ENCODE measurements at regions not wholly inside any gene's neighbourhood (a gene's known extent, or its start where the extent isn't known, plus 50 kb on each side); places are given as distances from the start of the nearest gene placed in this dataset.

DNA sequence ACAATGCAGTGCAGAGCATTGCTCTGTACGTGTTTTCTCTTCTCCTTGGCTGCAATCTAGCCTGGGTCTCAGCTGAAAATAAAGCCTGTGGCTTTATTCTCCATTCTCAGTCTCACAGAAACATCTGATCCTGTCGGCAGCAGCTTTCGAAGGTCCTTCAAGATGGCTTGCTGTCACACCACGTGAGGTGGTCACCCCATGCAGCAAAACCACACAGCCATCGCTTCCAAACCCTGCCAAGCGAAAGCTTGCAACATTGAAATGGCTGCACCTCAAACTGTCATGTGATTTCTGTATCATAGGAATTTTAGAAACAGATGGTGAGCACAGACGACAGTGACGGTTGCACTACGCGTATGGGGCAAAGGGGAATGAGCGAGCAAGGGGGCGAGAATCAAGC lies 98.5 kb upstream of the SMARCA2 start:
- Histone ChIP-seq H3K36me3 (ENCODE audit: insufficient read depth, low read length) (no peaks in the 10 kb centered on the region), H3K9ac (ENCODE audit: insufficient read length) (no peak overlapping the region)
- DNase-seq (ENCODE audit: low read depth, low spot score), result no peak

DNA sequence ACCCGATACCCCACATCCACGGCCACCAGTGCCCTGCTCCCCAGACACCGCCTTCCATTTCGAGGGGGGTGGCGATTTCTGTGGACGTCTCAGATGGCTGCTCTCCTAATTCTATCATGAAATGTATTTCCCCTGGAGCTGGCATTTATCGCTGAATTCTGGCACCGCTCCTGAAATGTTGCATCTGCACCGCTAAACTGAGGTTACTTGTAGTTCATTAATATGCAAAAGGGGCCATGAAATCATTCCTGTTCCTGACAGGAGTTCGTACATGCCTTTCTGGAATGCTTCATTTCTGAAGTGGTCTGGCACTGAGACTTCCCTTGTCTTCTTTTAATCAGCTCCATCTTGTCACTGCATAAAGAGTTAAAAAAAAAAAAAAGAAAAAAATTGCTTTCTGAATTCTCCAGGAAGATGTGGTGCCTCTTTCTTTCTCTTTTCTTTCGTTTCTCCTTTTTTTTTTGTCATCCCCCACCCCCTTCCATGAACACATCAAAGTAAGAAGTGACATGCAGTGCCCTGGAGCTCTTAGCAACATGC lies 97.7 kb upstream of the SMARCA2 start:
- Histone ChIP-seq H3K9me3 (ENCODE audit: low read depth, low read length) (no peaks in the 10 kb centered on the region), H3K9ac (ENCODE audit: insufficient read length) (peak overlapping the region; percentile 28), H3K36me3 (ENCODE audit: insufficient read depth, low read length) (no peaks in the 10 kb centered on the region), H3K4me3 (peak overlapping the region; percentile 72), H3K27ac (peak overlapping the region; percentile 73; the same call in 1 of the 2 replicates)
- DNase-seq (ENCODE audit: low read depth, low spot score), result no peak
- no peak for TF ChIP-seq FOXP2 (optimal IDR thresholded peaks at IDR 0.05; ENCODE audit: control extremely low read depth, extremely low read length, insufficient read depth)
- no peak for TF ChIP-seq EZH2 (IDR thresholded peaks at IDR 0.05)
- TF ChIP-seq POLR2AphosphoS5 (IDR thresholded peaks at IDR 0.05; ENCODE audit: borderline replicate concordance, low read depth, low read length), result no peak

More for the DNA sequence above, 98.5 kb upstream of the SMARCA2 start:
- no peaks in the 10 kb centered on the region for H3K9me3 ChIP-seq (ENCODE audit: low read depth, low read length)
- H3K4me3 ChIP-seq, result no peak overlapping the region
- TF ChIP-seq FOXP2 (optimal IDR thresholded peaks at IDR 0.05; ENCODE audit: control extremely low read depth, extremely low read length, insufficient read depth) (no peak), POLR2AphosphoS5 (IDR thresholded peaks at IDR 0.05; ENCODE audit: borderline replicate concordance, low read depth, low read length) (no peak), EZH2 (IDR thresholded peaks at IDR 0.05) (no peak)
- no peak overlapping the region for H3K27ac ChIP-seq

DNA sequence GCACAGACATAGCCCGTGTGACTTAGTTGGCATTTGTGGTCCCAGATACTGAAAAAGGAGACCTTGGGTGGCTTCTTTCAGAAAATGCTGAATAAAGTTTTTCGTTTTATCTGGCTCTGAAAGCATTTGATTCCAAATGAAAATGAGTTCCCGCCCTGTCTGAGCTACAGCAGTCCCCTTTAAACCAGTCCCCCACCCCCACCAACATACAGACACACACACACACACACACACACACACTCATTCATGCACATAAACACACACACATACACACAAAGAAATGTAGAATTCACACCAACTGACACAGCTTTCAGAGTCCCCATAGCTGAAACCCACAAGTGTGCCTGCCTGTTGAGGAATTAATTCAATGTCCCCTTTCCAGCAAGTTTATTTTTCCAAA lies 97.0 kb upstream of the SMARCA2 start:
- Histone ChIP-seq H3K36me3 (ENCODE audit: insufficient read depth, low read length) (no peaks in the 10 kb centered on the region), H3K9ac (ENCODE audit: insufficient read length) (no peak overlapping the region), H3K4me3 (peak overlapping the region; percentile 72), H3K9me3 (ENCODE audit: low read depth, low read length) (no peaks in the 10 kb centered on the region), H3K27ac (peak overlapping the region; percentile 73; the same call in 1 of the 2 replicates)
- DNase-seq (ENCODE audit: low read depth, low spot score), result no peak
- TF ChIP-seq EZH2 (IDR thresholded peaks at IDR 0.05), result no peak
- TF ChIP-seq POLR2AphosphoS5 (IDR thresholded peaks at IDR 0.05; ENCODE audit: borderline replicate concordance, low read depth, low read length), result no peak
- no peak for TF ChIP-seq FOXP2 (optimal IDR thresholded peaks at IDR 0.05; ENCODE audit: control extremely low read depth, extremely low read length, insufficient read depth)

DNA sequence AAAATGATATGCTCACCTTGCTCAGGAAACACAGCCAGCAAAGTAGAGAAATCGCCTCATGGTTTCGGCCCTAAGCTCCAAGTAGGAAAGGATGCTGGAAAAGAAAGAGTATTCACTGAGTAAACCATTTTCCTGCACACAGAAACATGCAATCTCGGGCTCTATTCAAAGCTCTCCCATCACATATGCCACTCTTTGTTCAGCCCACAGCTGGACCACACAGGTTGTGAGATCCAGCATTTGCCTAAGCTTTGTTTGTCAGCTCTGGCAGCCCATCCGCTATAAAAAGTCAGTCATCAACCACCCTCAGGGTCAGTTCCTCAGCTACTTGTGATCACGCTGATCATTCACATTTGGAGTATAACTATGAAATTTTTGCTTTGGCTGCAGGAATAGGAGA lies 96.5 kb upstream of the SMARCA2 start:
- TF ChIP-seq EZH2 (IDR thresholded peaks at IDR 0.05) (no peak), FOXP2 (optimal IDR thresholded peaks at IDR 0.05; ENCODE audit: control extremely low read depth, extremely low read length, insufficient read depth) (no peak), POLR2AphosphoS5 (IDR thresholded peaks at IDR 0.05; ENCODE audit: borderline replicate concordance, low read depth, low read length) (no peak)
- Histone ChIP-seq H3K9ac (ENCODE audit: insufficient read length) (no peak overlapping the region), H3K36me3 (ENCODE audit: insufficient read depth, low read length) (no peaks in the 10 kb centered on the region), H3K4me3 (no peak overlapping the region), H3K27ac (no peak overlapping the region), H3K9me3 (ENCODE audit: low read depth, low read length) (no peaks in the 10 kb centered on the region)
- DNase-seq (ENCODE audit: low read depth, low spot score), result no peak

DNA sequence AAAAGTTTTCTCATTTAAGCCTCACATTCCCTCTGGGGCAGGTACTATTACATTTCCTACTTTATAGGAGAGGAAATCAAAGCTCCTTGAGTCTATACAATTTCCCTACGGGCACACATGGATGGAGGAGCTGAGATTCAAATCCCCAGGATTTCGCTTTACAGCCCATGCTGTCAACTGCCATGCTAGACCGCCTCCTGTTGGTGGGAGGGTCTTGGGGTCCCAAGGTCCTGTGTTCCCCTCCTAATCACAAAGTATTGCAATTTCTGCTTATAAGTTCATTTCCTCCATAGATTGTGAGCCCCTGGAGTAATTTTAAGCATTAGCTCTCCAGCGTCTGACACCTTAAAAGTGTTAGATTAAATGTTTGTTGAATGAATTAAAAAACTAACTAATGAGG lies 95.9 kb upstream of the SMARCA2 start:
- H3K27ac ChIP-seq, result no peak overlapping the region
- no peak for TF ChIP-seq EZH2 (IDR thresholded peaks at IDR 0.05)
- no peak for TF ChIP-seq FOXP2 (optimal IDR thresholded peaks at IDR 0.05; ENCODE audit: control extremely low read depth, extremely low read length, insufficient read depth)
- TF ChIP-seq POLR2AphosphoS5 (IDR thresholded peaks at IDR 0.05; ENCODE audit: borderline replicate concordance, low read depth, low read length), result no peak

DNA sequence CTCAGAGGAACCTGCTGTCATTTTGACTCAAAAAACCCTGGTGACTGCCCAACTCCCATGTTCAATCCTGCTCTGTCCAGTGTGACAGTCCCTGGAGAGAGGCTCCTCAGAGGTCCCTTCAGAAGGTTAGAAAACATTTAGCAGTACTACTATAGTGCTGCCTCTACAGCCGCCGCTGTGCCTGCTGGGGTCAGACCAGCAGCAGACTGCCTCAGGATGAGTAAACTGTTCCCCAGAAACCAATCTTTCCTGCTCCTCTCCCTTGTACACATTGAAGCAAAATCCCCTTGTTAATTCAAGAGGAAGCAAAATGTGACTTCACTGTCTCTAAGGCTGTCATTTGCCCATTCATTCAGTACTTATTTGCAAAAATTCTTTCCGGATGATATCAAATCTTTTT lies 94.8 kb upstream of the SMARCA2 start:
- TF ChIP-seq FOXP2 (optimal IDR thresholded peaks at IDR 0.05; ENCODE audit: control extremely low read depth, extremely low read length, insufficient read depth) (no peak), EZH2 (IDR thresholded peaks at IDR 0.05) (no peak), POLR2AphosphoS5 (IDR thresholded peaks at IDR 0.05; ENCODE audit: borderline replicate concordance, low read depth, low read length) (no peak)
- no peak overlapping the region for H3K27ac ChIP-seq
- no peak overlapping the region for H3K9ac ChIP-seq (ENCODE audit: insufficient read length)
- no peak for DNase-seq (ENCODE audit: low read depth, low spot score)
- H3K4me3 ChIP-seq, result no peak overlapping the region
- H3K9me3 ChIP-seq (ENCODE audit: low read depth, low read length), result no peaks in the 10 kb centered on the region
- H3K36me3 ChIP-seq (ENCODE audit: insufficient read depth, low read length), result no peaks in the 10 kb centered on the region

More for the DNA sequence above, 95.9 kb upstream of the SMARCA2 start:
- no peak overlapping the region for H3K4me3 ChIP-seq
- no peaks in the 10 kb centered on the region for H3K9me3 ChIP-seq (ENCODE audit: low read depth, low read length)
- DNase-seq (ENCODE audit: low read depth, low spot score), result no peak
- no peaks in the 10 kb centered on the region for H3K36me3 ChIP-seq (ENCODE audit: insufficient read depth, low read length)
- H3K9ac ChIP-seq (ENCODE audit: insufficient read length), result no peak overlapping the region

DNA sequence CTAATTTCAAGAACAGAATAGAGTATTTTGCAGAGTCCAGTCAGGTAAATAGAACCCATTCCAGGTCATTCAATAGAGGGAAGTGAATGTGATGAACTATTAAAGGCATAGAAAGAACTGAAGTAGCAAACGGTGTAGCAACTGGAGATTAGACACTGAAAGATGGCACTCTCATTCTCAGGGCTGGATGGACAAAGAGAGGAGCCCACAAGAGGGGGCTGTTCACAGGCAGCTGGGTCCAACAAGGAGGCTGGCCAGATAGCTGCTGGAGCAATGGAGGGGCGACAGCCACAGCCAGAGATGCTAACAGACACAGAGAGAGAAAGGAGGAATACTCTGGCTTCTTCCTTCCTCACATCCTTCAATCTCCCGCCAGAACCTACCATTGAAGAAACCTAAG lies 93.1 kb upstream of the SMARCA2 start:
- no peak for TF ChIP-seq FOXP2 (optimal IDR thresholded peaks at IDR 0.05; ENCODE audit: control extremely low read depth, extremely low read length, insufficient read depth)
- TF ChIP-seq POLR2AphosphoS5 (IDR thresholded peaks at IDR 0.05; ENCODE audit: borderline replicate concordance, low read depth, low read length), result no peak
- TF ChIP-seq EZH2 (IDR thresholded peaks at IDR 0.05), result no peak
- Histone ChIP-seq H3K9ac (ENCODE audit: insufficient read length) (no peak overlapping the region), H3K27ac (no peak overlapping the region), H3K9me3 (ENCODE audit: low read depth, low read length) (no peaks in the 10 kb centered on the region), H3K36me3 (ENCODE audit: insufficient read depth, low read length) (no peaks in the 10 kb centered on the region), H3K4me3 (no peak overlapping the region)
- DNase-seq (ENCODE audit: low read depth, low spot score), result no peak

DNA sequence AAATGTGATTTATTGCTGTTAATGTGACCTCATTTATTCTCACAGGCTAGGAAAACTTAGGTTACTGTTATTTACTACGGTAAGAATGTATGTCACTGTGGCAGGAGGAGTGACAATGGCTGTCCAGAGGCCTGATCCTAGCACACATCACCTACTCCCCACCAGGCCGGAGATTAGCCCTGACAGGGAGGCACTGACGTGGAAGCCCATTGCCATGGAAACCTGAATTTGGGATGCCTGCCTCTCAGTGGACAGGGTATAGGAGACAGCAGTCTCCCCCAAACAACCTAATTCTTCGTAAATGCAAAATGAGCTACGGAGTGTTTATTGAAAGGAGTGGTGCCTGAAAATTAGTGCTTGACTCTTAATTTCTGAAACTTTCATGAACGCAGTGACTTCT lies 87.6 kb upstream of the SMARCA2 start:
- Histone ChIP-seq H3K9ac (ENCODE audit: insufficient read length) (no peak overlapping the region), H3K4me3 (no peak overlapping the region), H3K27ac (no peak overlapping the region), H3K36me3 (ENCODE audit: insufficient read depth, low read length) (no peaks in the 10 kb centered on the region), H3K9me3 (ENCODE audit: low read depth, low read length) (no peaks in the 10 kb centered on the region)
- DNase-seq (ENCODE audit: low read depth, low spot score), result no peak
- TF ChIP-seq FOXP2 (optimal IDR thresholded peaks at IDR 0.05; ENCODE audit: control extremely low read depth, extremely low read length, insufficient read depth), result no peak
- TF ChIP-seq POLR2AphosphoS5 (IDR thresholded peaks at IDR 0.05; ENCODE audit: borderline replicate concordance, low read depth, low read length), result no peak
- no peak for TF ChIP-seq EZH2 (IDR thresholded peaks at IDR 0.05)

DNA sequence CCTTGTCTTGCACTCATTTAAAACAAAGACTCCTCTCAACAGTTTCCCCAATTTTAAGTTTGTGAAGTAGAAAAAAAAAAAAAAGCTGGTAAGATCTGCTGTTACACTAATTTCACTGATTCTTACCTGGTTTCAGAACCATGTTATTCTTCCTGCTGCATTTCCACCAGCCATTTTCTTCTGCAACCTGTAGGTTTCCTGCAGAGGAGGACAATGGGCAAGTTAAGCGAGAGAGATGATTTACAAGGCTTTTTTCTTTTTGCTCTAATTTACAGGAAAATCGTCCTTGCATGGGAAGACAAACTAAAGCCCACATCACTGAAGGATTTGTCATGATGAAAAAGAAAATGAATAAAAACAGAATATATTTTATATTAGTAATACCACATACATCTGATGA lies 86.0 kb upstream of the SMARCA2 start:
- H3K4me3 ChIP-seq, result no peak overlapping the region
- no peak for DNase-seq (ENCODE audit: low read depth, low spot score)
- H3K27ac ChIP-seq, result no peak overlapping the region
- no peak overlapping the region for H3K9ac ChIP-seq (ENCODE audit: insufficient read length)
- TF ChIP-seq EZH2 (IDR thresholded peaks at IDR 0.05) (no peak), POLR2AphosphoS5 (IDR thresholded peaks at IDR 0.05; ENCODE audit: borderline replicate concordance, low read depth, low read length) (no peak), FOXP2 (optimal IDR thresholded peaks at IDR 0.05; ENCODE audit: control extremely low read depth, extremely low read length, insufficient read depth) (no peak)
- no peaks in the 10 kb centered on the region for H3K9me3 ChIP-seq (ENCODE audit: low read depth, low read length)
- no peaks in the 10 kb centered on the region for H3K36me3 ChIP-seq (ENCODE audit: insufficient read depth, low read length)
